GM12874 (cell line): ENCODE measurements at regions not wholly inside any gene's neighbourhood (a gene's known extent, or its start where the extent isn't known, plus 50 kb on each side); places are given as distances from the start of the nearest gene placed in this dataset.

Source experiments
- CTCF ChIP-seq: IDR thresholded peaks from 2 replicates; pipeline ENCODE4 v1.5.1; 2011; ENCODE audit warnings: low read depth, mild to moderate bottlenecking, control low read depth, low read length, moderate library complexity; ENCODE audit not compliant: insufficient read depth

GRCh38 chr11:106421676-106422292, 344.3 kb downstream of the AASDHPPT start:
- TF ChIP-seq CTCF = no peak

- TF ChIP-seq CTCF = no peak
These were observed 345.1 kb downstream of the AASDHPPT start for GRCh38 chr11:106422583-106422982.

GRCh38 chr11:106424111-106424510, 346.6 kb downstream of the AASDHPPT start:
- no peak for TF ChIP-seq CTCF

- TF ChIP-seq CTCF = no peak
These were observed 348.4 kb downstream of the AASDHPPT start for GRCh38 chr11:106425819-106426218.

GRCh38 chr11:106426696-106427095, 349.2 kb downstream of the AASDHPPT start:
- no peak for TF ChIP-seq CTCF

GRCh38 chr11:106427736-106428135, 350.3 kb downstream of the AASDHPPT start:
- no peak for TF ChIP-seq CTCF

- TF ChIP-seq CTCF = no peak
These were observed 364.6 kb downstream of the AASDHPPT start for GRCh38 chr11:106442032-106442431.

GRCh38 chr11:106446302-106446701, 368.8 kb downstream of the AASDHPPT start:
- TF ChIP-seq CTCF = no peak
